ENCODE measurements at regions not wholly inside any gene's neighbourhood (a gene's known extent, or its start where the extent isn't known, plus 50 kb on each side); places are given as distances from the start of the nearest gene placed in this dataset.

GRCh38 chr4:81845273-81845672, 373.6 kb upstream of the RASGEF1B start:
- H3K36me3 Mint-ChIP-seq (ENCODE audit: low read depth) = no peaks in the 10 kb centered on the region
- intact Hi-C loops (cut with micrococcal nuclease) = loop anchor here (1.0 to 10.0 kb wide), 2 partner anchors 120 to 280 kb away; no protein-coding TSS in a partner anchor
- no peak for DNase-seq (ENCODE audit: low spot score)
- H3K27ac Mint-ChIP-seq = no peak overlapping the region
- peaks cover 8% of the 10 kb centered on the region for H3K27me3 Mint-ChIP-seq (ENCODE audit: insufficient read depth)
- no peaks in the 10 kb centered on the region for H3K9me3 Mint-ChIP-seq
- H3K4me1 Mint-ChIP-seq (ENCODE audit: low read depth) = no peaks in the 10 kb centered on the region
- no peak overlapping the region for H3K4me3 Mint-ChIP-seq

GRCh38 chr4:81844717-81845116, 373.0 kb upstream of the RASGEF1B start:
- Mint-ChIP-seq H3K36me3 (ENCODE audit: low read depth) (no peaks in the 10 kb centered on the region), H3K27ac (no peak overlapping the region), H3K4me3 (no peak overlapping the region), H3K9me3 (no peaks in the 10 kb centered on the region), H3K4me1 (ENCODE audit: low read depth) (peaks cover 4% of the 10 kb centered on the region), H3K27me3 (ENCODE audit: insufficient read depth) (peaks cover 7% of the 10 kb centered on the region)
- intact Hi-C loops (cut with micrococcal nuclease) = loop anchor here (1.0 to 10.0 kb wide), 8 partner anchors 119 to 438 kb away; partner anchors contain the start of gene RASGEF1B
- peak; percentile 46 for DNase-seq (ENCODE audit: low spot score)

DNA sequence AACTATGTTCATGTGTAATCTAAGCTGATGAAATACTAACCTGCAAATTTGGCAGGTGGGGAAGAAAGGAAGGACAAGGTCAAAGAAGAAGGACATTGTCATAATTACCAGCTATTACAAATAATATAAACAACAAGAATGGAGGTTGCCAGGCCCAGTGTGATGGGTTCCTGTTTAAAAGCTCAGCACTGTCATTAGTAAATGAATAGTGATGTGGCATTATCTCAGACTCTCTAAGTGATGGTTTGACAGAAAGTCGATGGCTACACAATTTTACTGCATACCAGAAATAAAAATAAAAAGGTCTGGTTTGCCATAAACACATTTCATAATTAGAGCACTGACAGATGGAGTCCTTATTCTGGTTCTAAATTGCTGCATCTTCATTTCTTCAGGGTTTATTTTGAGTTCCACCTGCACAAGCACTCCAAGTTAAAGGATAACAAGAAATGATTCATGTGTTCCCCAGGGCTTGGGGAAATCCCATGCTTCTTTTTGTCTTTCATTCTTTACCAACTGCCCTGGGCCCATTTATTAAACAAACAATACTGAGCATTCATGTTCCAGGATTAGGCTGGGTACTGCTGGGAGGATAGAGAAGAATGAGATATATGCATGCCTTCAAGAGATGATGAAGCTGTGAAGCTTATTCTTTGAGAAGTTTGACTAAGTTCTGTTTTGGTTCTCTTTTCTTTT, 367.8 kb upstream of the RASGEF1B start:
- Mint-ChIP-seq H3K9me3 (no peaks in the 10 kb centered on the region), H3K36me3 (ENCODE audit: low read depth) (no peaks in the 10 kb centered on the region), H3K4me1 (ENCODE audit: low read depth) (peaks cover 13% of the 10 kb centered on the region), H3K27ac (no peak overlapping the region), H3K4me3 (no peak overlapping the region), H3K27me3 (ENCODE audit: insufficient read depth) (peaks cover 4% of the 10 kb centered on the region)
- intact Hi-C loops (cut with micrococcal nuclease) = loop anchor here (5.0 to 10.0 kb wide), 2 partner anchors 187 to 275 kb away; no protein-coding TSS in a partner anchor
- DNase-seq (ENCODE audit: low spot score) = no peak

- H3K4me3 Mint-ChIP-seq = no peak overlapping the region
- DNase-seq (ENCODE audit: low spot score) = no peak
- intact Hi-C loops (cut with micrococcal nuclease) = no loop called here
- no peaks in the 10 kb centered on the region for H3K36me3 Mint-ChIP-seq (ENCODE audit: low read depth)
- peaks cover 4% of the 10 kb centered on the region for H3K27me3 Mint-ChIP-seq (ENCODE audit: insufficient read depth)
- H3K27ac Mint-ChIP-seq = no peak overlapping the region
- no peaks in the 10 kb centered on the region for H3K9me3 Mint-ChIP-seq
- peaks cover 13% of the 10 kb centered on the region for H3K4me1 Mint-ChIP-seq (ENCODE audit: low read depth)
These were observed 366.9 kb upstream of the RASGEF1B start for GRCh38 chr4:81838586-81838985.

DNA sequence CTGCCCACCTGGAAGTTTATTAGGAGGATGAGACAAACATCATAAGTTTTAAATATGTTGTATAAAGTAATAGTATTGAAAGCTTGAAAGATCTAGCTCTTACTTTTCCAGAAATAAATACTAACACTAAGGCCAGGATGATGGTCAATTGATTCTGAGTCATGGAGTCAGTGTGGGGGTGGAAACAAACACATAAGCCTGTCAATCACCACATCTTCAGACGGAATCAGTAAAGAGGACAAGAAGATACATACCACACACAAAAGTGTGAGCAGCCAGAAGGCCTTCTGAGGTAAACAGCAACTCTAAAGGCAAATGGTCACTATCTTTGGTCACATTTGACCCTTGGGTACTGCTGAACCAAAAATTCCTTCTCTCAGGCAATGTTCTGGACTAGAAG, 365.0 kb upstream of the RASGEF1B start:
- no peak overlapping the region for H3K27ac Mint-ChIP-seq

GRCh38 chr4:81833576-81833975, 361.9 kb upstream of the RASGEF1B start:
- no peaks in the 10 kb centered on the region for H3K36me3 Mint-ChIP-seq (ENCODE audit: low read depth)
- no peaks in the 10 kb centered on the region for H3K9me3 Mint-ChIP-seq
- H3K4me3 Mint-ChIP-seq = no peak overlapping the region

More for the DNA sequence above, 365.0 kb upstream of the RASGEF1B start:
- H3K36me3 Mint-ChIP-seq (ENCODE audit: low read depth) = no peaks in the 10 kb centered on the region
- H3K9me3 Mint-ChIP-seq = no peaks in the 10 kb centered on the region
- intact Hi-C loops (cut with micrococcal nuclease) = no loop called here
- no peak for DNase-seq (ENCODE audit: low spot score)
- peaks cover 13% of the 10 kb centered on the region for H3K4me1 Mint-ChIP-seq (ENCODE audit: low read depth)
- H3K27me3 Mint-ChIP-seq (ENCODE audit: insufficient read depth) = peaks cover 2% of the 10 kb centered on the region
- H3K4me3 Mint-ChIP-seq = no peak overlapping the region

GRCh38 chr4:81828991-81829390, 357.3 kb upstream of the RASGEF1B start:
- no peak overlapping the region for H3K27ac Mint-ChIP-seq
- H3K36me3 Mint-ChIP-seq (ENCODE audit: low read depth) = peaks cover 2% of the 10 kb centered on the region
- intact Hi-C loops (cut with micrococcal nuclease) = loop anchor here (5.0 kb wide), 3 partner anchors 102 to 1287 kb away; no protein-coding TSS in a partner anchor
- peaks cover 13% of the 10 kb centered on the region for H3K4me1 Mint-ChIP-seq (ENCODE audit: low read depth)
- peaks cover 3% of the 10 kb centered on the region for H3K9me3 Mint-ChIP-seq
- no peak overlapping the region for H3K4me3 Mint-ChIP-seq
- no peaks in the 10 kb centered on the region for H3K27me3 Mint-ChIP-seq (ENCODE audit: insufficient read depth)
- DNase-seq (ENCODE audit: low spot score) = no peak

More at GRCh38 chr4:81833576-81833975, 361.9 kb upstream of the RASGEF1B start:
- Mint-ChIP-seq H3K27me3 (ENCODE audit: insufficient read depth) (no peaks in the 10 kb centered on the region), H3K27ac (no peak overlapping the region), H3K4me1 (ENCODE audit: low read depth) (no peaks in the 10 kb centered on the region)
- intact Hi-C loops (cut with micrococcal nuclease) = no loop called here
- no peak for DNase-seq (ENCODE audit: low spot score)

DNA sequence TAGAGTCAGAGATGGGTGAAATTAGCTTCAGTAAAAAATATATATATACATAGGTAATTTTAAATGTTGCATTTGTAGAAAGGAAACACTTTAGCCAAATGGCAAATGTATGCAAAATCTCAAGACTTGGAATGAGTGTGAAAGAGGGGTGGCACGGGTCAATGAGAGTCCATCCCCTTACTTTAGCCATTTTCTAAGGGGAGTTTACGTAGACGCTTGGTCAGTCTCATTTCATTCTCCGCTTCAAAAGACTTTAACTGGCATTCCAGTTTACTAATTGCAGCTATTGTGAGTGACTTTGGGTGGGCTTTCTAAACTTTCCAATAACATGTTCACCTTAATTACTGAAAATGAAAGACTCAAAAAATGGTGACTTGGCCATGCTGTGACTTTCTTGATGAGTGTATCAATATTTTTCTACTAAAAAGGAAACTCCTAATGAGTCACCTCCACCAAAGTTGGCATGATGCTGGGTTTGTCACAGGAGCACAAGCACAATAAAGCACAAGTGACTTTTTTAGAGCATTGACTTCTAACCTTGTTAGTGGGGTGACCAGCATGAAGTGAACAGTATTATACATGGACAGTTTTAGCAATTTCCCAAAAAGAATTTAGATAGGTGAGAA, 356.0 kb upstream of the RASGEF1B start:
- peak overlapping the region; percentile 11 for H3K27ac Mint-ChIP-seq
- H3K9me3 Mint-ChIP-seq = peaks cover 3% of the 10 kb centered on the region
- H3K4me3 Mint-ChIP-seq = no peak overlapping the region
- peaks cover 2% of the 10 kb centered on the region for H3K36me3 Mint-ChIP-seq (ENCODE audit: low read depth)
- no peak for DNase-seq (ENCODE audit: low spot score)
- intact Hi-C loops (cut with micrococcal nuclease) = loop anchor here (1.0 to 5.0 kb wide), 5 partner anchors 100 to 1285 kb away; no protein-coding TSS in a partner anchor
- peaks cover 2% of the 10 kb centered on the region for H3K27me3 Mint-ChIP-seq (ENCODE audit: insufficient read depth)
- peaks cover 13% of the 10 kb centered on the region for H3K4me1 Mint-ChIP-seq (ENCODE audit: low read depth)

DNA sequence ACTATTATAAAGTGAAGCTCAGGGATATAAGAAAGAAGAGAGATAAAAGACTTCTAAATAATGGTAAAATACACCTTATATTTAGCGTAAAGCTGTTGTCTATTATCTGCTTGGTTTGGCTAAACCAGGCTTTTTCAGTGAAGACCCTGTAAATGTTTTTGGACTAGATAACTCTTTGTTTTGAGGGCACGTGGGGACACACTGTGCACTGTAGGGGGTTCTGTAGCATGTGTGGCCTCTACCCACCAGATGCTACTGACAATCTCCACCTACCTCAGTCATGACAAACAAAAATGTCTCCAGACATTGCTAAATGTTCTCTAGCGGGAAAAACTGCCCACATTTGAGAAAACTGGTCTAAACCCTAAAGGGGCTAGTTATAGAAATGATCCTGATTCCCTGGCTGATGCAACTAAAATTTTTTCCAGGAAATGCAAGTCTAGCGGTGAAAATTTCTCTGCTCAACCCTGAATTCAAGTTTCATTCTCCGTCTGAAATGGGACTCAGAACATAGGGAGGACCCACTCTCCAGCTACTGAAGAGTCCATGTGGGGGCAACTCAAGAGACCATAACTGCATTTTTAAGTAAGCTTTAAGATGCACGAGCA, 355.2 kb upstream of the RASGEF1B start:
- H3K4me1 Mint-ChIP-seq (ENCODE audit: low read depth) = peaks cover 13% of the 10 kb centered on the region
- intact Hi-C loops (cut with micrococcal nuclease) = loop anchor here (1.0 to 5.0 kb wide), 5 partner anchors 100 to 1285 kb away; no protein-coding TSS in a partner anchor
- H3K9me3 Mint-ChIP-seq = peaks cover 3% of the 10 kb centered on the region
- H3K27ac Mint-ChIP-seq = no peak overlapping the region
- peaks cover 2% of the 10 kb centered on the region for H3K36me3 Mint-ChIP-seq (ENCODE audit: low read depth)
- H3K27me3 Mint-ChIP-seq (ENCODE audit: insufficient read depth) = peaks cover 2% of the 10 kb centered on the region
- no peak overlapping the region for H3K4me3 Mint-ChIP-seq
- DNase-seq (ENCODE audit: low spot score) = no peak

DNA sequence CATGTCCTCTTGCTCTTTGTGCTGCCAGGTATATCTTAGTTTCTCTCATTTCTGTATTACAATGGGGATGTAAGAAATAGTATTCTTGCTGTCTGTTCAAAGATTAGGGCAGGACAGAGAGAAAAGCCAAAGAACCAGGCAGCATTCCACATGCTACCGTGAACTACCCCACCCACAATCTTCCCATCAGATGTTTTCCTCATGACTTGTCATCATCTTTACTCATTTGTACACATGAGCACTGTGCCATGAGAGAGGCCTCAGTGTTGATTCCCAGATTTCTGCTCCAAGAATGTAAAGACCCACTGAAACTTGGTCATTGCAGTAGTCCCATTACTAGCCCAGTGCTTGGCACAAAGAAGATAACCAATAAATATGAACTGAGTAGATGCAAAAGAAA, 354.6 kb upstream of the RASGEF1B start:
- Mint-ChIP-seq H3K27ac (no peak overlapping the region), H3K4me3 (no peak overlapping the region), H3K4me1 (ENCODE audit: low read depth) (peaks cover 13% of the 10 kb centered on the region), H3K27me3 (ENCODE audit: insufficient read depth) (peaks cover 2% of the 10 kb centered on the region), H3K9me3 (peaks cover 3% of the 10 kb centered on the region), H3K36me3 (ENCODE audit: low read depth) (peaks cover 2% of the 10 kb centered on the region)
- no peak for DNase-seq (ENCODE audit: low spot score)
- intact Hi-C loops (cut with micrococcal nuclease) = loop anchor here (5.0 kb wide), 3 partner anchors 99 to 1284 kb away; no protein-coding TSS in a partner anchor

DNA sequence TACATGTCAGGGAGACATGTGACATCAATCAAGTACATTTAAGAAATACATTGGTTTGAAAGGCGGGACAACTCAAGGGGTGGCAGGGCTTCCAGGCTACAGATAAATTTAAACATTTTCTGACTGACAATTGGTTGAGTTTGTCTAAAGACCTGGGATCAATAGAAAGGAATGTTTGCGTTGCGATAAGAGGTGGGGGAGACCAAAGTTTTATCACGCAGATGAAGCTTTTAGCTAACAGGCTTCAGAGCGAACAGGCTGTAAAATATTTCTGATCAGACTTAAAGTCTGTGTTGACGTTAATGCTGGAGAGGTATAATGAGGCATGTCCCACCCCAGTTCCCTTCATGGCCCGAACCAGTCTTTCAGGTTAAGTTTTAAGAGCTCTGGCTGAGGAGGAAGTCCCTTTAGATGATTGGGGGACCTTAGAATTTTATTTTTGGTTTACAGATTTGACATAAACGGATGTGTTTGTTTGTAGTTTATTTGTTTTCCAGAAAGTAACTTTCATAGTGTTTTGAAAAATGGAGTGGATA, 346.7 kb upstream of the RASGEF1B start:
- Mint-ChIP-seq H3K4me3 (no peak overlapping the region), H3K4me1 (ENCODE audit: low read depth) (no peaks in the 10 kb centered on the region), H3K27me3 (ENCODE audit: insufficient read depth) (peaks cover 10% of the 10 kb centered on the region), H3K36me3 (ENCODE audit: low read depth) (no peaks in the 10 kb centered on the region), H3K9me3 (no peaks in the 10 kb centered on the region), H3K27ac (peak overlapping the region; percentile 4)
- DNase-seq (ENCODE audit: low spot score) = no peak
- intact Hi-C loops (cut with micrococcal nuclease) = no loop called here

- Mint-ChIP-seq H3K4me1 (ENCODE audit: low read depth) (no peaks in the 10 kb centered on the region), H3K4me3 (no peak overlapping the region), H3K27ac (no peak overlapping the region), H3K9me3 (no peaks in the 10 kb centered on the region), H3K36me3 (ENCODE audit: low read depth) (no peaks in the 10 kb centered on the region), H3K27me3 (ENCODE audit: insufficient read depth) (peaks cover 8% of the 10 kb centered on the region)
- intact Hi-C loops (cut with micrococcal nuclease) = no loop called here
- DNase-seq (ENCODE audit: low spot score) = no peak
These were observed 344.5 kb upstream of the RASGEF1B start for GRCh38 chr4:81816031-81816761.

Data from activated T-helper 1 cell treated with anti-CD3 and anti-CD28 coated beads, Interleukin-12 subunit alpha, Interleukin-12 subunit beta, Interleukin-2, Interleukin-4 antibody, amounts not matched to agents 30 ng/mL and 10 ng/mL and 1 ng/mL, durations not matched to agents 14 hours and 24 hours and 36 hours (primary cell).